HG02588 (cell line): ENCODE measurements at regions not wholly inside any gene's neighbourhood (a gene's known extent, or its start where the extent isn't known, plus 50 kb on each side); places are given as distances from the start of the nearest gene placed in this dataset.
"Not testable (repeated sequence)": the region's sequence is repeated elsewhere in the genome, so short reads cannot be mapped to it uniquely, and the experiment has no call there.

Source experiments
- ATAC-seq: cut with Tn5 transposase; IDR thresholded peaks from one replicate; pipeline ENCODE4 v1.9.1; 2021; ENCODE audit warnings: mild to moderate bottlenecking, moderate library complexity; ENCODE audit not compliant: unreplicated experiment

GRCh38 chr6:105564121-105564902 lies 161.4 kb upstream of the PREP start:
- ATAC-seq, result no peak

GRCh38 chr6:105562027-105562426 lies 159.1 kb upstream of the PREP start:
- ATAC-seq, result no peak

- ATAC-seq, result no peak
Measured at GRCh38 chr6:105561486-105561885, 158.6 kb upstream of the PREP start.

- ATAC-seq, result peak; percentile 93
Measured at GRCh38 chr6:105560611-105561066, 157.8 kb upstream of the PREP start.

GRCh38 chr6:105557291-105557690 lies 154.4 kb upstream of the PREP start:
- ATAC-seq, result no peak

GRCh38 chr6:105553171-105553570 lies 150.3 kb upstream of the PREP start:
- no peak for ATAC-seq

- ATAC-seq, result no peak
Measured at GRCh38 chr6:105550955-105551620, 148.2 kb upstream of the PREP start.

- ATAC-seq, result no peak
Measured at GRCh38 chr6:105546754-105547153, 143.9 kb upstream of the PREP start.

- ATAC-seq, result no peak
Measured at GRCh38 chr6:105545947-105546731, 143.3 kb upstream of the PREP start.

GRCh38 chr6:105545228-105545920 lies 142.5 kb upstream of the PREP start:
- ATAC-seq, result no peak

- ATAC-seq, result no peak
Measured at GRCh38 chr6:105539911-105540310, 137.0 kb upstream of the PREP start.

- ATAC-seq, result no peak
Measured at GRCh38 chr6:105537981-105538578, 135.2 kb upstream of the PREP start.

GRCh38 chr6:105536961-105537360 lies 134.1 kb upstream of the PREP start:
- no peak for ATAC-seq

GRCh38 chr6:105533301-105533700 lies 130.4 kb upstream of the PREP start:
- no peak for ATAC-seq

GRCh38 chr6:105526225-105526872 lies 123.5 kb upstream of the PREP start:
- no peak for ATAC-seq

- no peak for ATAC-seq
Measured at GRCh38 chr6:105522626-105523322, 119.9 kb upstream of the PREP start.

GRCh38 chr6:105519954-105520353 lies 117.1 kb upstream of the PREP start:
- no peak for ATAC-seq

- ATAC-seq, result not testable (repeated sequence)
Measured at GRCh38 chr6:105518993-105519392, 116.1 kb upstream of the PREP start.

GRCh38 chr6:105515054-105515453 lies 112.2 kb upstream of the PREP start:
- ATAC-seq, result no peak
